ENCODE measurements at regions not wholly inside any gene's neighbourhood (a gene's known extent, or its start where the extent isn't known, plus 50 kb on each side); places are given as distances from the start of the nearest gene placed in this dataset.

DNA sequence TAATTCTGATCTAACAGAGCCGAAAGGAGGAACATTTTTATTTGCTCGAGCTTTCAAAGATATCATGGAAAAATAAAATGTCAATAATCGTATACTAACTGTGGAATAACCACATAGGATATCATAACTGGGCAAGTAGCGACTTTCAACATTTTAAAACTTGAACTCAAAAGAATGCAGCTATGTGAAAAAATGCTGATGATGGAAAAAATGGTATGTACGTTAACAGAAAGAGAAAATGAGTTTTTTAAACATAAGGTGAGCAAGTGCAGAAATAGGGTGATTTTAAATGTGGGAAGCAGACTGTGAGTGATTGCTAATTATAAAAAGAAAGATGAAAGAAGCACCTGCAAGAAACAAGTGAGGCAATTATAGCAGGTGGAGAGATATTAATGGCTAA lies 238.3 kb upstream of the HSF2 start:
- Histone ChIP-seq H3K27ac (ENCODE audit: low read length) (no peak overlapping the region), H2AFZ (ENCODE audit: low read length) (no peak overlapping the region), H3K4me2 (ENCODE audit: low read length) (no peak overlapping the region), H3K9me2 (replicated peaks; ENCODE audit: low read length) (no peaks in the 10 kb centered on the region), H3K27me3 (ENCODE audit: low read length) (no peaks in the 10 kb centered on the region), H3K79me2 (ENCODE audit: low read length) (no peaks in the 10 kb centered on the region), H3K9me3 (ENCODE audit: low read length) (no peaks in the 10 kb centered on the region), H3K4me1 (ENCODE audit: insufficient read depth, low read length) (no peaks in the 10 kb centered on the region), H4K20me1 (ENCODE audit: low read length) (no peaks in the 10 kb centered on the region), H3K4me3 (ENCODE audit: low read length) (no peak overlapping the region), H3F3A (ENCODE audit: low read length, unreplicated experiment) (no peaks in the 10 kb centered on the region), H3K36me3 (ENCODE audit: low read depth, low read length) (no peaks in the 10 kb centered on the region), H3K9ac (ENCODE audit: low read length) (no peak overlapping the region)
- intact Hi-C loops (cut with micrococcal nuclease): no loop called here
- TF ChIP-seq EZH2 (IDR thresholded peaks at IDR 0.05; ENCODE audit: low read length, unreplicated experiment) (no peak), EZH2phosphoT487 (IDR thresholded peaks at IDR 0.05; ENCODE audit: borderline replicate concordance, low read length) (no peak)
- TF ChIP-seq, protein P1, sequence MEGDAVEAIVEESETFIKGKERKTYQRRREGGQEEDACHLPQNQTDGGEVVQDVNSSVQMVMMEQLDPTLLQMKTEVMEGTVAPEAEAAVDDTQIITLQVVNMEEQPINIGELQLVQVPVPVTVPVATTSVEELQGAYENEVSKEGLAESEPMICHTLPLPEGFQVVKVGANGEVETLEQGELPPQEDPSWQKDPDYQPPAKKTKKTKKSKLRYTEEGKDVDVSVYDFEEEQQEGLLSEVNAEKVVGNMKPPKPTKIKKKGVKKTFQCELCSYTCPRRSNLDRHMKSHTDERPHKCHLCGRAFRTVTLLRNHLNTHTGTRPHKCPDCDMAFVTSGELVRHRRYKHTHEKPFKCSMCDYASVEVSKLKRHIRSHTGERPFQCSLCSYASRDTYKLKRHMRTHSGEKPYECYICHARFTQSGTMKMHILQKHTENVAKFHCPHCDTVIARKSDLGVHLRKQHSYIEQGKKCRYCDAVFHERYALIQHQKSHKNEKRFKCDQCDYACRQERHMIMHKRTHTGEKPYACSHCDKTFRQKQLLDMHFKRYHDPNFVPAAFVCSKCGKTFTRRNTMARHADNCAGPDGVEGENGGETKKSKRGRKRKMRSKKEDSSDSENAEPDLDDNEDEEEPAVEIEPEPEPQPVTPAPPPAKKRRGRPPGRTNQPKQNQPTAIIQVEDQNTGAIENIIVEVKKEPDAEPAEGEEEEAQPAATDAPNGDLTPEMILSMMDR (conservative IDR thresholded peaks at IDR 0.05; ENCODE audit: low read depth, low read length): no peak
- DNase-seq: no peak
- ChIA-PET POLR2A (ENCODE audit: unreplicated experiment) (no interaction called here), CTCF (no interaction called here)
- no peak for ATAC-seq
- BruUV-seq (replicated peaks): no TSS peak

DNA sequence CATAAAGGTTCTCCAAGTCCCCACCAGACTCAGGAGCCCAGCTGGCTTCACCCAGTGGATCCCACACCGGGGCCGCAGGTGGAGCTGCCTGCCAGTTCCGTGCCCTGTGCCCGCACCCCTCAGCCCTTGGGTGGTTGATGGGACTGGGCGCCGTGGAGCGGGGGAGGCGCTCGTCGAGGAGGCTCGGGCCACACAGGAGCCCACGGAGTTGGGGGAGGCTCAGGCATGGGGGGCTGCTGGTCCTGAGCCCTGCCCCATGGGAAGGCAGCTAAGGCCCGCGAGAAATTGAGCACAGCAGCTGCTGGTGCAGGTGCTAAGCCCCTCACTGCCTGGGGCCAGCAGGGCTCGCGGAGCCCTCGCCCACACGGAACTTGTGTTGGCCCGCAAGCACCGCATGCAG lies 234.4 kb upstream of the HSF2 start:
- Histone ChIP-seq H3K27me3 (ENCODE audit: low read length) (no peaks in the 10 kb centered on the region), H3K36me3 (ENCODE audit: low read depth, low read length) (no peaks in the 10 kb centered on the region), H2AFZ (ENCODE audit: low read length) (no peak overlapping the region), H3K4me2 (ENCODE audit: low read length) (no peak overlapping the region), H3K9me2 (replicated peaks; ENCODE audit: low read length) (no peaks in the 10 kb centered on the region), H3K9me3 (ENCODE audit: low read length) (no peaks in the 10 kb centered on the region), H3K79me2 (ENCODE audit: low read length) (no peaks in the 10 kb centered on the region), H3K4me1 (ENCODE audit: insufficient read depth, low read length) (no peaks in the 10 kb centered on the region), H3K27ac (ENCODE audit: low read length) (no peak overlapping the region), H3K4me3 (ENCODE audit: low read length) (no peak overlapping the region), H4K20me1 (ENCODE audit: low read length) (no peaks in the 10 kb centered on the region), H3K9ac (ENCODE audit: low read length) (no peak overlapping the region), H3F3A (ENCODE audit: low read length, unreplicated experiment) (no peaks in the 10 kb centered on the region)
- intact Hi-C loops (cut with micrococcal nuclease): no loop called here
- BruUV-seq (replicated peaks): no TSS peak
- DNase-seq (no peak), ATAC-seq (no peak)
- TF ChIP-seq EZH2 (IDR thresholded peaks at IDR 0.05; ENCODE audit: low read length, unreplicated experiment): no peak
- TF ChIP-seq, protein P1 (conservative IDR thresholded peaks at IDR 0.05; ENCODE audit: low read depth, low read length): no peak
- TF ChIP-seq EZH2phosphoT487 (IDR thresholded peaks at IDR 0.05; ENCODE audit: borderline replicate concordance, low read length): no peak
- CTCF ChIA-PET: no interaction called here
- POLR2A ChIA-PET (ENCODE audit: unreplicated experiment): no interaction called here

DNA sequence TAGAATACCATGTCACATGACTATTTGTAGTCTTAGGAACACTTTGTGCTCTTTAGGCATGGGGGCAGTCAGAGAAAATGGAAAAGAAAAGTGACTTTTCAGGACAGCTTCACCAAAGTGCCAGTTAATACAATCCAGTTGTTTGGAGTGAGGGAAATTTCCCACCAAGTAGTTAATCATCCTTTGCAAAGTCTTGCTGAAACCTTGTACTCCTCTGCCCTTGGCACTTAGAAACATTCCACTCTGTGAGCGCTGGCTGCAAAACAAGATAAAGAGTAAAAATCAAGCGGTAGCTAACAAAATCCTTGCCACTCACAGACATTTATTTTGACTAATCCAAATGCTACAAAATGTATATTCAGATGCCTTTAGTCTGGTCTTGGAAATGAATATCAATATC lies 229.2 kb upstream of the HSF2 start:
- intact Hi-C loops (cut with micrococcal nuclease): no loop called here
- H4K20me1 ChIP-seq (ENCODE audit: low read length): no peaks in the 10 kb centered on the region
- H3K9me2 ChIP-seq (replicated peaks; ENCODE audit: low read length): no peaks in the 10 kb centered on the region
- no peaks in the 10 kb centered on the region for H3K79me2 ChIP-seq (ENCODE audit: low read length)
- no peak overlapping the region for H2AFZ ChIP-seq (ENCODE audit: low read length)
- no peaks in the 10 kb centered on the region for H3K36me3 ChIP-seq (ENCODE audit: low read depth, low read length)
- DNase-seq (no peak), ATAC-seq (no peak)
- ChIA-PET CTCF (no interaction called here), POLR2A (ENCODE audit: unreplicated experiment) (no interaction called here)
- no peak overlapping the region for H3K4me3 ChIP-seq (ENCODE audit: low read length)
- H3F3A ChIP-seq (ENCODE audit: low read length, unreplicated experiment): no peaks in the 10 kb centered on the region
- TF ChIP-seq, protein P1 (conservative IDR thresholded peaks at IDR 0.05; ENCODE audit: low read depth, low read length): no peak
- no peak for TF ChIP-seq EZH2phosphoT487 (IDR thresholded peaks at IDR 0.05; ENCODE audit: borderline replicate concordance, low read length)
- no peak for TF ChIP-seq EZH2 (IDR thresholded peaks at IDR 0.05; ENCODE audit: low read length, unreplicated experiment)
- H3K27ac ChIP-seq (ENCODE audit: low read length): no peak overlapping the region
- no peak overlapping the region for H3K9ac ChIP-seq (ENCODE audit: low read length)
- no peaks in the 10 kb centered on the region for H3K9me3 ChIP-seq (ENCODE audit: low read length)
- no peak overlapping the region for H3K4me2 ChIP-seq (ENCODE audit: low read length)
- BruUV-seq (replicated peaks): no TSS peak
- H3K4me1 ChIP-seq (ENCODE audit: insufficient read depth, low read length): no peaks in the 10 kb centered on the region
- H3K27me3 ChIP-seq (ENCODE audit: low read length): no peaks in the 10 kb centered on the region

Measured in PC-3 (cell line).